ENCODE measurements at regions not wholly inside any gene's neighbourhood (a gene's known extent, or its start where the extent isn't known, plus 50 kb on each side); places are given as distances from the start of the nearest gene placed in this dataset.

- no peak overlapping the region for H3K4me3 ChIP-seq (ENCODE audit: control insufficient read depth, low read depth, low read length)
- DNase-seq (ENCODE audit: low read depth) = no peak
- TF ChIP-seq CTCF (conservative IDR thresholded peaks at IDR 0.05; ENCODE audit: control insufficient read depth, insufficient read depth, low read depth, low read length) = no peak
Observed at GRCh38 chr16:59238246-59238645, 504.1 kb upstream of the GOT2 start.

GRCh38 chr16:59236804-59237458 lies 502.8 kb upstream of the GOT2 start:
- TF ChIP-seq CTCF (conservative IDR thresholded peaks at IDR 0.05; ENCODE audit: control insufficient read depth, insufficient read depth, low read depth, low read length) = no peak
- no peak for DNase-seq (ENCODE audit: low read depth)
- no peak overlapping the region for H3K4me3 ChIP-seq (ENCODE audit: control insufficient read depth, low read depth, low read length)

DNA sequence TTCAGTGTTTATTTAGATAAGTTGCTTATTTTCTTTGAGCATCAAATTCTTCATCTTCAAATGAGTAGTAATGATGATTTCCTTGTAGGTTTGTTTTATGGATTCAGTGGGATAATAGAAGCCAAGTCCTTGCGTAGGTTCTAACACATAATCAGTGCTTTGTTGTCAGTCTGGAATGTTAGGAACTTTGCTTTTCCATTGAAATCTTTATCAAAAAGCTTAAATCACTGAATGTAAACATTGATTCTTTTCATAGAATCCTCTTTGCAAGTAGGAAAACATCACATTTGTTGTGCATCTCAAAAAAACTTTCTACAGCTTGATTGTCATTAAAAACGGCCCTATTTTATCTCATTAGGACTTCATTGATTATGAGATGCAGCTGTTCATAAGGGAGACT lies 490.3 kb upstream of the GOT2 start:
- no peak for TF ChIP-seq CTCF (conservative IDR thresholded peaks at IDR 0.05; ENCODE audit: control insufficient read depth, insufficient read depth, low read depth, low read length)
- no peak for DNase-seq (ENCODE audit: low read depth)

GRCh38 chr16:59220011-59220410 lies 485.9 kb upstream of the GOT2 start:
- TF ChIP-seq CTCF (conservative IDR thresholded peaks at IDR 0.05; ENCODE audit: control insufficient read depth, insufficient read depth, low read depth, low read length) = no peak
- DNase-seq (ENCODE audit: low read depth) = no peak
- H3K4me3 ChIP-seq (ENCODE audit: control insufficient read depth, low read depth, low read length) = no peak overlapping the region

More for the DNA sequence above, 490.3 kb upstream of the GOT2 start:
- no peak overlapping the region for H3K4me3 ChIP-seq (ENCODE audit: control insufficient read depth, low read depth, low read length)

DNA sequence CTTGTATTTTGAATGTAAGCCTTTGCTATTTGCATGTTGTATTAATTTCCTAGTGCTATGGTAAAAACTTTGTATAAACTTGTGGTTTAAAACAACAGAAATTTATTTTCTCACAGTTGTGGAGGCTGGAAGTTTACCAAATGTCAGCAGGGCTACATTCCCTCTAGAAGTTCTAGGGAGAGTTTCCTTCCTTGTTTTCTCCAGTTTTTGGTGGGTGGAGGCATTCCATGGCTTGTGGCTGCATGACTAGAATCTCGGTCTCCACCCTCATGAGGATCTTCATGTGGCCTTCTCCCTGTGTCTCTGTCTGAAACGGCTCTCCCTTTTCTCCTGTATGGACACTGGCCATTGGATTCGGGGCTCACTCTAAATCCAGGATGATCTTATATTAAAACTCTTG lies 482.2 kb upstream of the GOT2 start:
- TF ChIP-seq CTCF (conservative IDR thresholded peaks at IDR 0.05; ENCODE audit: control insufficient read depth, insufficient read depth, low read depth, low read length) = no peak
- H3K4me3 ChIP-seq (ENCODE audit: control insufficient read depth, low read depth, low read length) = no peak overlapping the region
- no peak for DNase-seq (ENCODE audit: low read depth)

DNA sequence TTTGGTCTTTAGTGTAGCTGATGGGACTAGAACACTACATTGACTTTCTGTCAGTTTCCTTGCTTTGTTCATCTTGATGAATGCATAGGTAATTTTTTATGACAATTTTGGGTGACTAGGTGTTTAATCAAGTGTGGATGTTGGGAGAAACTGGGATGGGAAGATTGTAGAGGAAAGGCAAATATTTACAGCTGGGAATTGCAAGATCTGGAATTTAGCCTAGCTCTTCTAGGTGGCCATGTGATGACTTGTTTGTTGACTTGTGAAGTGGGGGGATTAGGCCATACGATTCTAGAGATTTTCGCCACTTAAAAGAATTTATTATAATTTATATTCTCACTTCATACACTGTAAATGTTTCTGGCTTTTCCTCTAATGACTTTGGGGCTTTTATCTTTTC lies 480.3 kb upstream of the GOT2 start:
- no peak overlapping the region for H3K4me3 ChIP-seq (ENCODE audit: control insufficient read depth, low read depth, low read length)
- no peak for TF ChIP-seq CTCF (conservative IDR thresholded peaks at IDR 0.05; ENCODE audit: control insufficient read depth, insufficient read depth, low read depth, low read length)
- DNase-seq (ENCODE audit: low read depth) = no peak

GRCh38 chr16:59213952-59214351 lies 479.8 kb upstream of the GOT2 start:
- no peak for DNase-seq (ENCODE audit: low read depth)
- H3K4me3 ChIP-seq (ENCODE audit: control insufficient read depth, low read depth, low read length) = no peak overlapping the region
- TF ChIP-seq CTCF (conservative IDR thresholded peaks at IDR 0.05; ENCODE audit: control insufficient read depth, insufficient read depth, low read depth, low read length) = no peak
